Stimulated activated CD4-positive, alpha-beta T cell treated with anti-CD3 and anti-CD28 coated beads, TNF-alpha, amount 100 ng/mL, for 1 hour (primary cell): ENCODE measurements at regions not wholly inside any gene's neighbourhood (a gene's known extent, or its start where the extent isn't known, plus 50 kb on each side); places are given as distances from the start of the nearest gene placed in this dataset.
"Not testable (repeated sequence)": the region's sequence is repeated elsewhere in the genome, so short reads cannot be mapped to it uniquely, and the experiment has no call there.

Source experiments
- DNase-seq, 3 donors: peaks; one replicate each; pipeline ENCODE4 v3.0.0-alpha.2; 2020; ENCODE audit warnings: low read depth in 3 of 3, low spot score in 1 of 3

DNA sequence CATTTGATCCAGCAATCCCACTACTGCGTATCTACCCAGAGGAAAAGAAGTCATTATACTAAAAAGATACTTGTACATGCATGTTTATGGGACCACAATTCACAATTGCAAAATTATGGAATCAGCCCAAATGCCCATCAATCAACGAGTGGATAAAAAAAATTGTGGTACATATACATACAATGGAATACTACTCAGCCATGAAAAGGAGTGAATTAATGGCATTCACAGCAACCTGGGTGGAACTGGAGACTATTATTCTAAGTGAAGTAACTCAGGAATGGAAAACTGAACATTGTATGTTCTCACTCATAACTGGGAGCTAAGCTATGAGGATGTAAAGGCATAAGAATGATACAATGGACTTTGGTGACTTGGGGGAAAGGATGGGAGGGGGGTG, 227.3 kb downstream of the IGSF11 start:
- not testable (repeated sequence) for DNase-seq

DNA sequence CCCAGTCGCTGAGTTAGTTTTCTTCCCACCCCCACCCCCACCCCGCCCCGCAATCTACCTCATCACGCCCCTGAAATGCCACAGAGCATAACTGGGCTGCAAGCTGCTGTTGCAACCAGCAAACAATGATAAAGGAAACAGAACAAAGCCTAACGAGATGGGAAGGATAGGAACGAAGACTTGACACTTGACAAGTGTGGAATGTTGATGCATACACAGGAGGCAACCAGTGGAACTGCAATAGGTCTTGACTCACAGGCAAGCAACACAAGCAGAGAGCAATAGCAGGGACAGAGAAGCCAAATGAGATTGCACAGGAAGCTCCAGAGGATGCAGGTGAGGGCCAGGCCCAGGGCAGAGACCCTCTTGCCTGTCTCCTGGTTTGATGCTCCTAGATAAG, 225.9 kb downstream of the IGSF11 start:
- DNase-seq: no peak

- no peak for DNase-seq
These were observed 224.7 kb downstream of the IGSF11 start for GRCh38 chr3:118809696-118810498.

DNA sequence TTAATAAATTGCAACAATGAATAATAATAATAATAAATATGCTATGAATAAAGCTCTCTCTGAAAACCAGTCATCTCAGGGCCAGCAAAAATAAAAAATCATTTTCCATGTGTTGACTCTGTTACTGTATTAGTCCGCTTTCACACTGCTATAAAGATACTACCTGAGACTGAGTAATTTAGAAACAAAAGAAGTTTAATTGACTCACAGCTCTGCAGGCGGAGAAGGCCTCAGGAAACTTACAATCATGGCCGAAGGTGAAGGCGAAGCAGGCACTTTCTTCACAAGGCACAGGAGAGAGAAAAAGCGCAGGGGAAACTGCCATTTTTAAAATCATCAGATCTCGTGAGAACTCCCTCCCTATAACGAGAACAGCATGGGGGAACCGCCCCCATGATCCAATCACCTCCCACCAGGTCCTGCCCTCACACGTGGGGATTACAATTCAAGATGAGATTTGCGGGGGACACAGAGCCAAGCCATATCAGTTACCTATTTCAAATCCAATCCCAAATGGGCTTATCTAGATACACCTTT, 224.1 kb downstream of the IGSF11 start:
- DNase-seq: no peak

DNA sequence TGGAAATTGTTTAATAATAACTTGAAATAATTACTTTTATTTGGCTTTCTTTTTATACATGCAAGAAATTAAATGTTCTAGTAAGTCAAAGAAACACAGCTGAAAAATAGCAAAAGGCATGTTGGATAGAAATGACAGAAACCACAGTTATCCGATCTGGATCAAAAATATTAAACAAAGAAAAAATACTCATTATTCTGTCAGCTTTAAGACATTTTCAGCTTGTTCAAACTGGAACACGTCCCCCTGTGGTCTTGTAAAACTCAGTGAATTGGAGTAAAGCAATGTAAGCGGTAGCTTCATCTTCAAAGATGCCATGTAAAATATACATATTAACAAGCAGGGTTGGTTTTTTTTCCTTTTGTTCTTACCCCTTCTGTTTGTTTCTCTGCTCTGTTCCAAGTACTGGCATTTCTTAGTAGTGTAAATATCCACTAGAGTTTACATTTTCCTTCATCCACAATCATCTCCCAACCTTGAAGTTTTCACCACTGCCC, 223.4 kb downstream of the IGSF11 start:
- no peak for DNase-seq

DNA sequence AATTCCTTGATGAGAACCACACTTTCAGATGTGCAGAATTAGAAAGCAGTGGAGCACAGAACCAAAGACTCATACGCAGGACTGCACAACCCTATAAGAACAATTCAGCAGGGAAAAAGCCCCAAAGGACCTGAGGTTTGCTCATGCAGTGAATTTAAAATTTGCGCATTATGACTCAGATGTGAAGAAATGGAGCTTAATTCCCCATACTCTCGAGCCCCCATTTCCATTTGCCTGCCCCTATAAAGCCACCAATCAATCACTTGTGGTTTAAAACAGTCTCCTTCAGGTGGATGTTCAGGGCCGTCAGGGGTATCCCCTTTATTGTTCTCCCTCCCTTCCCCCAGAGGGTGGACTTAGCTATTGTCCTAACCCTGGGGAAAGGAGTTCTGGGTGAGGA, 221.2 kb downstream of the IGSF11 start:
- no peak for DNase-seq

DNA sequence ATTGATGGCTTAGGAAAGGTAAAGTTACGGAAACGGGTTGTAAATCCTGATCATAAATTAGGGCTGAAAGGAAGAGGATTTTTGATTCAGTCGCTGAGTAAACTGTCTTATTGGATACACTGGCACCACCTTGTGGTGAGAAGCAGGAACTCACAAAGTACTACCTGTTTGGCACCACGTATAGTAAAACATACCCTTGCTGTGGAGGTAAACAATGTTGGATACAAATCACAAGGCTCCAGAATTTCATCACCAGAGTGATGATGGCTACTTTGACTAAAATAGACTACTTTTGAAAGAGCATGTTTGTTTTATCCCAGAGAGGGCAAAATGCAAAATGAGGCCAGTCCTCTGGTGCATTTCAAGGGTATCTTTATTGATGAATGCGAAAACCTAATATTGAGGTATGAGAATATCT, 216.9 kb downstream of the IGSF11 start:
- peak in 1 of 3 donors; percentile 1 for DNase-seq

- DNase-seq: no peak
These were observed 216.3 kb downstream of the IGSF11 start for GRCh38 chr3:118818386-118818785.

DNA sequence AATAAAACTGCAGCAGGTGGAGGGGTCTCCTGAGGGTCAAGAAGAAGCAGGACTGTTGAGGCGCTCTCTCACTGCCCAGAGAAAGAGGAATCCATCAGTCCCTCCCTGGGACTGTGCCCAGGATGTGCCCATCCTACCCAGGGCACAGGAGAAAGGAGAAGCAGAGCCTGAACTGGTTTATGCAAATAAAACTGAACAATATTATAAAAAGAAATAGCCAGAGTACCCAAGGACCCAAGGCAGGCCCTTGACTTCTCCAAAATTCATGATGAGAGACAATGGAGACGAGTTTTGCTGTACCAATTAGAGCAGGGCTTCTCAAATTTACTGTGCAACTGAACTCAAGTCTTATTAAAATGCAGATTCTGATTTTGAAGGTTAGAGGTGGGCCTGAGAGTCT, 211.0 kb downstream of the IGSF11 start:
- no peak for DNase-seq

DNA sequence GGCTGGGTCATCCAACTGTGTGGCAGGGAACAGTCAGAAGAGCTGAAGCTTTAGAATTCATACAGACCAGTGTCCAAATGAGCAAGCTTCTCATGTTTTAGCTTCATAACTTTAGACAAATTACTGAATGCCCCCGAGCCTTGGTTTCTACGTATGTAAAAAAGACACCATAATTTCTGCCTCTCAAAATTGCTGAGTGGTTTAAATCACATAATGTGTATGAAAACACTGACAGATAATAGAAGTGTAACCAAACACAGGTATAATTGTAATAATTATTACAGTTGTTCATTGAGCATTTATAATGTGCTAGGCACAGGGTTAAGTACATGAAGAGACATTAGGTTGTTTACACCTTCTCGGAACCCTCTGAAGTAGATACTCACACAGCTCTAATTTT, 207.2 kb downstream of the IGSF11 start:
- DNase-seq: no peak

- DNase-seq: no peak
These were observed 206.3 kb downstream of the IGSF11 start for GRCh38 chr3:118828351-118828750.

- DNase-seq: no peak
These were observed 201.6 kb downstream of the IGSF11 start for GRCh38 chr3:118833075-118833474.

DNA sequence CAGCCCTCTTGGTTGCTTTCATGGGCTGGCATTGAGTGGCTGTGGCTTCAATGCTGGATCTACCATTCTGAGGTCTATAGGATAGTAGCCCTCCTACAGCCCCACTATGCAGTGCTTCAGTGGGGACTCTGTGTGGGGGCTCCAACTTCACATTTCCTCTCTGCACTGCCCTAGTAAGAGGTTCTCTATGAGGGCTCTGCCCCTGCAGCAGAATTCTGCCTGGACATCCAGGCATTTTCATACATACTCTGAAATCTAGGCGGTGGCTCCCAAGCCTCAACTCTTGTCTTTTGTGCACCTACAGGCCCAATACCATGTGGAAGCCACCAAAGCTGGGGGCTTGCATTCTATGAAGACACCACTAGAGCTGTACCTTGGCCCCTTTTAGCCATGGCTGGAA, 195.8 kb downstream of the IGSF11 start:
- no peak for DNase-seq

- no peak for DNase-seq
These were observed 192.3 kb downstream of the IGSF11 start for GRCh38 chr3:118842147-118842863.

GRCh38 chr3:118846176-118846575, 188.5 kb downstream of the IGSF11 start:
- no peak for DNase-seq
